GM20000 (cell line): ENCODE measurements at regions not wholly inside any gene's neighbourhood (a gene's known extent, or its start where the extent isn't known, plus 50 kb on each side); places are given as distances from the start of the nearest gene placed in this dataset.

Source experiments
- DNase-seq: peaks from one replicate; pipeline ENCODE4 v3.0.0; 2012; ENCODE audit warnings: low spot score
- CTCF ChIP-seq: IDR thresholded peaks from 2 replicates; pipeline ENCODE4 v1.5.1; 2012; ENCODE audit warnings: mild to moderate bottlenecking, control low read depth; ENCODE audit errors: extremely low read depth, missing control alignments

GRCh38 chr2:6454286-6454990, 411.3 kb downstream of the CMPK2 start:
- DNase-seq = no peak
- no peak for TF ChIP-seq CTCF

- no peak for DNase-seq
- no peak for TF ChIP-seq CTCF
Observed at GRCh38 chr2:6459138-6459537, 406.6 kb downstream of the CMPK2 start.

GRCh38 chr2:6470518-6470917, 395.2 kb downstream of the CMPK2 start:
- no peak for TF ChIP-seq CTCF
- no peak for DNase-seq

- DNase-seq = no peak
- TF ChIP-seq CTCF = no peak
Observed at GRCh38 chr2:6471419-6471818, 394.3 kb downstream of the CMPK2 start.

GRCh38 chr2:6474161-6475140, 391.3 kb downstream of the CMPK2 start:
- no peak for TF ChIP-seq CTCF
- no peak for DNase-seq

- peak; percentile 17 for DNase-seq
- no peak for TF ChIP-seq CTCF
Observed at GRCh38 chr2:6475155-6475940, 390.4 kb downstream of the CMPK2 start.
